Lung microvascular endothelial cell (primary cell): ENCODE measurements at regions not wholly inside any gene's neighbourhood (a gene's known extent, or its start where the extent isn't known, plus 50 kb on each side); places are given as distances from the start of the nearest gene placed in this dataset.
A peak's percentile ranks its signal among the peaks of the same experiment; 100 is the strongest.
"Not testable (repeated sequence)": the region's sequence is repeated elsewhere in the genome, so short reads cannot be mapped to it uniquely, and the experiment has no call there.

Experiments
- DNase-seq, 2 donors: peaks; one replicate each; pipeline versions ENCODE4 v3.0.0 to v3.0.0-alpha.2; 2010; ENCODE audit warnings: low read depth in 2 of 2

DNA sequence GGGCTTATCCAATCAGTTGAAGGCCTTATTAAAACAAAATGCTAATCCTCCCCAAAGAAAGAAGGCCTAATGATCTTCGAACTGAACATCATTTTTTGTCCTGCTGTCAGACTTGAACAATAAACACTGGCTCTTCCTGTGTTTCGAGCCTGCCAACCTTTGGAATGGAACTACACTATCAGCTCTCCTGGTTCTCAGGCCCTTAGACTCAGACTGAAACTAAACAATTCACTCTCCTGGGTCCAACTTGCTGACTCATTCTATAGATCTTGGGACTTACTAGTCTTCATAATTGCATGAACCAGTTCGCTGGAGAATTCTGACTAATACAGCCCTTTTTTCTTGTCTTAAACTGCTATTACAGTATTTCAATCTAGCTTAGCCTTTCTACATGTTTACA, 235.2 kb downstream of the LNPK start:
- DNase-seq, result peak in 1 of 2 donors; percentile 10

DNA sequence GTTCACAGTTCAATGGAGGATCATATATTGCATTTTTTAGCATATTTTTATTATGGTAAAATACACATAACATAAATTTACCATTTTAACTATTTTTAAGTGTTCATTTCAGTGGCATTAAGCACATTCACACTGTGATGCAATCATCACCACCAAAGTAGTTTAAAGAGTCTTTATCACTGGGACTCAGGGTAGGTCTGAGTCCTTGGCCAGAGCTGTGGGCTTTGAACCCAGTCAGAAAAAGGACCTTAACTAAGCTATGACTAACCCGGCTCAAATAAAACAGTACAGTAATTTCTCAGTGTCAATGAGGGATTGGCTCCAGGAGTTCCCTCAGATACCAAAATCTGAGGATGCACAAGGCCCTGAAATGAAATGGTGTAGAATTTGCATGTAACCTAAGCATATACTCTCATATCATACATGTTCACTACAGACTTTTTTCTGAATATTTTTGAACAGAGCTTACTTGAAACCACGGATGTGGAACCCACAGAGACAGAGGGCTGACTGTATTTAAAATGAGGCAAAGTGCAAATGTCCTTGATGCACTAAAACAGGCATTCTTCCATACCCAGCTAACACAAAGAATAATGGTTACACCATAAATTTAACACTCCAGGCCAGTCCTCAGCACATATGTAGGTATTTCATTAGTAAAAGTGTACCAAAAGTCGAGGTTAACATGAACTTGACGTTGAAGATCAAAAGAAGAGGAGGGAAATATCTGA, 246.2 kb downstream of the LNPK start:
- DNase-seq, result no peak

DNA sequence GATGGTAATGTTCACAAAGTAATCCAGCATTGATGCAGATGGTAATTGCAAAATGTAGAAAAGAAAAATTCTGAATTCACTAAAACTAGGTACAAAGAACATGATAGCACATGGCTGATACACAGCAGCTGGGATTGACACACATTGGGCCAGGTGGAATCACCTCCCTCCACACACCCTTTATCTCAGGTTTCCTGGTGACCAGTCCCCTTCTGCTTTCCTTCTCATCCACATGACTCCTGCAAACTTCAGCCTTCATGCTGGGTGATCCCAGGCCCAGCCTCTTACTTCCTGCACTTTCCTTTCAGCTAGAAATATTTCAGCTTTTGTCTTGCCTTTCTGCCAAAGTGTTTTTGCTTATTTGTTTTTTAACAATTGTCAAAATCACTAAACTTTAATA, 246.9 kb downstream of the LNPK start:
- DNase-seq, result no peak

DNA sequence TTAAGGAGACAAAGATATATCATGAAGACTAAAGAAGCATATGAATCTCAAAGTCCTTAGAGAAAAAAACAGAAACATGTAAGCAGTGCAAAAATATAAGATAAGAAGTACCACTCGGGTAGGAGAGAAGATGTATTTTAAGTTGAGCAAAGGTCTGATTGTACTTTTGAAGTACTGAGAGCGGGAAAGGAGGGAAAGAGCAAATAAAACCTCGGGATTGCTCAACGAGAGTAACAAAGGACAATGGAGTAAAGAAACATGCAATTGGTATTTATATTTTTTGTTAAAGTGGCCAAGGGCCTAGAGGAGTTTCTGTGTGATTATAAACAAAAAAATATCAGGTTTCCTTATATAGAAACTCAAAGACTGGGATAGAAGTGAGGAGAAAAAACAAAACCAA, 251.9 kb downstream of the LNPK start:
- no peak for DNase-seq

DNA sequence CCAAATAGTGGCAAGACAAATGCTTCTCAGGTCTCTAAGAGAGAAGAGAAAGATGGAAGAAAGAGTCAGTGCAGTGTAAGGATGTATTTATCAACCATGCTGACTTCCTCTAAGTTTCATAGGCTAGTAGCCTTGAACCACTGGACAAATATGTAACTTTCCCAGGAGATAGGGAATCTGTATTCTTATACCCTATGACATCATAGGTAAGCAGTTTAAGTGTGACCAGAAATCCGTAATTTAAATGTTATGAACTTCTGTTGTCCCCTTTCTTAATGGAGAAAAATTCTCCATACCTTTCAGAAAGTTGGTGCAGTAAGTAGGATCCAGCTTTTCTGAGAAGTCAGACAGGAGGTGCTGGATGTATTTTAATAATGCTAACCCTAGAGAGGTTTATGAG, 256.2 kb downstream of the LNPK start:
- DNase-seq, result no peak

DNA sequence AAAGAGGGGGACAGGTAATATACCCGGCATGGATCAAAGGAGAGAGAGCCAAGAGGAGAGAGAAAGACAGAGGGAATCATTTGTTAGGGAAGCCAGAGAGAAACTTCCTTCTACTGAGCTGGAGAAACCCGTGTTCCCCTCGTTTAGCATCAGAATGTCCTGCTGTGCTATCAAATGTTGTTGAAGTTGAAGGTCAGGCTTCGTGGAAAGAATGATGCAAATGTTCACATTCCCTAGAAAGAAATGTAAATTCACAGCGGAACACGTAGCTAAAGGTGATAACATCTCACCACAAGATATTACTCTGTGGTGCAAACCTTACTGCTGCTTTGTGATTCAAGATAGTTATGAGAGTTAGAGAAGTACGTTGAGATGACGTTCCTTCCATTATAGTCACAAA, 258.1 kb downstream of the LNPK start:
- DNase-seq, result no peak

DNA sequence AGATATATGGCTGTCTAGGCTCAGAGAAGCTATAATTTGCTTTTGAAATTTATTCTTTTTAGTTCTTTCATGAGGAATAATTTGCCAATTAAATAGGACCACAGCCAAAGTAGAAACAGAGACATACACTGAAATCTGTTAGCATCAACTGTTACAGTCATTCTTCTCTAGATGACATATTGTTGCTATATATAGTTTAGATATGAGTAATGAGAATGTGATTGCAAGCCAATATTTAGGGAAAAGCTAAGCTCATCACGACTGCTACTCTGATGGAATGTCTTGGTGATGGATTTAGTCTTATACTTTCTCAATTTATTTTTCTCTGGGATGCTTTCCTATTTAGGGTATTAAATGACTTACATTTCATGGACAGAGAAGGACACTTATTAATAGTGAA, 259.1 kb downstream of the LNPK start:
- no peak for DNase-seq

DNA sequence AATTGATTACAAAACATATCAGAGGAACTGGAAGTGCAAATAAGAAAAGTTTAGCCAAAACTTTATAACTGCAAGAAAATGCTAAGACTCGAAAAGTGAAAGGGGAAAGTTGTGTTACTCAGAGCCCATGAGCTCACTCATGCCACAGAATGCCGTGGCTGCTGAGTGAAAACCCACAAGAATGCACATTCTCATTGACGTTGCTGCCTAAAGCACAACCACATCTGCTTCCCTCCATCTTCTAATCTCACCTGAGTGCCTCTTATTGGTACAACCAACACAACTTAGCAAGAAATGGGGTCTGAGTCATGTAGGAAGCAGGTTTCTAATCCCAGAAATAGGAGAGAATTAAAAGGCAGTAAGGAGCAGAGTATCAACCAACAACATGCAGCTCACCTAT, 259.7 kb downstream of the LNPK start:
- DNase-seq, result no peak

DNA sequence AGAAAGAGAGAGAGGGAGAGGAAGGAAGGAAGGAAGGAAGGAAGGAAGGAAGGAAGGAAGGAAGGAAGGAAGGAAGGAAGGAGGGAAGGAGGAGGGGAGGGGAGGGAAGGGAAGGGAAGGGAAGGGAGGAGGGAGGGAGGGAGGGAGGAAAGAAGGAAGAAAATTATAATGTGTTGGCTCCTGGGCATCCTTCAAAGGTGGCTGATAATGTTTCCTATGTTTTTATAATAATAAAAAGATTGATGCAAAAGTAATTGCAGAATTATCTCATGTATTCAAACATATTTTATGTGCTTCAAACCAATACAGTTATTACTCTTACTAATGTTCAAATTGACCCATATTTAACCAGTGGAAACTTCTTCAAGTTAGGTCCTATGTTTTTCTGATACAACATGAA, 260.9 kb downstream of the LNPK start:
- no peak for DNase-seq

DNA sequence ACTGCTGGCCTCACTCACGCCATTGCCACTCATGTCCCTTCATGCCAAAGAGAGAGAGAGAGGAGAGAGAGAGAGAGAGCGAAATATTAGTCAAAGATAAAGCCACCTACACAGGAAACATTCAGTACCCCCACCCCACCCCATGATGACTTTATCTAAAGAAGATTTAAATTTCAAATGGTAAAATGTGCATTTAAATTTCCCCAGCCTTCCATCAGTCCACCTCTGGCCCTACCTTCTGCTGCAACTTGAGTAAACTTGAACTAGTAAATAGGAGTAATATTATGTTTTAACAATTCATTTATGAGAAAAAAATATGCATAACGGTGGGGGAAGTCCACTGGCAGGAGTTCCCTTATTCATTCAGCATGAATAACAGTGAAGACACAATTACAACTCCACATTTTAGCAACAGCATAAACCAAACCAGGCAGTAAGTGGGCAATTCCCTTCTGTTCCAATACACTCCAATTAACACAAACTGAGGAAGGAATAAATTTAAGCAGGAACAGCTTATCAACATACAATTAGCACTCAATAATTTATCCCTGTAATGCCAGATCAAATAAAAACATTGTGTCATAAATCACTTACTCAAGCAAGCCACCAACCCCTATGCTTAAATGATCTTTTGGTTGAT, 264.2 kb downstream of the LNPK start:
- DNase-seq, result no peak

DNA sequence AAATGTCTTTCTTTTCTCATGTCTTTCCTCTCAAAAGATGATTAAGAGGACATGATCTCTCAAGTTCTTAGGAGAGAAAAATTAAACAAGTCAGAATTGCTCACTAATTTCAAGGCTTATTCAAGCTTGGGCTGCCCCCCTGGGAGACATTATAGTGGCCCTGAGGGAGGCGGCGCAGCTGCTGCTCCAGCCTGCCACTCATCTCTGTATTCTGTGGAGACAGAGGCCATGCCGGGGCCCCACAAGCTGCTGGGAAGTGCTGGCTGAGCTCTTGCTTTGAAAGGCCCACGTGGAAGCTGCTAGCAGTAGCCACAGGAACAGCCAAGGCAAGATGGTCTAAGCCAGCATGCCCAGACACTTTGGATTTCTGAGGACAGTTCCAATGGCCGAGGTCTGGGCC, 267.4 kb downstream of the LNPK start:
- DNase-seq, result no peak

DNA sequence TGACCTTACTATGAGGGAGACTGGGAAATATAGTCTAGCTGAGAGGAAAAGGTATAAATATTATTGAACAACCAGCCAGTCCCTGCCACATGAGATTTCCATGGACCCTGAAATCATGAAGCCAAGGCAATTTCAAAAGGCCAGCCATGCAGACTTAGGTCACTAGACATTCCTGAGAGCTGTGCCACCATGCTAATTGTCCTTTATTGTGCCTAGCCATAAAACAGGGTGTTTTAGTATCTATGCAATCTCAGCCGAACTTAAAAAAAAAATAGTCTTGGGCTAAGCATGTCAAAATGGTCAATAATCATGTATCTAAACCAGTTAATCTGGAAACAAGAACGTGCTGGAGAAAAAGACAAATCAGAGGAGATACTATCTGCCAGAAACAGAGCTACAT, 269.5 kb downstream of the LNPK start:
- DNase-seq, result no peak

DNA sequence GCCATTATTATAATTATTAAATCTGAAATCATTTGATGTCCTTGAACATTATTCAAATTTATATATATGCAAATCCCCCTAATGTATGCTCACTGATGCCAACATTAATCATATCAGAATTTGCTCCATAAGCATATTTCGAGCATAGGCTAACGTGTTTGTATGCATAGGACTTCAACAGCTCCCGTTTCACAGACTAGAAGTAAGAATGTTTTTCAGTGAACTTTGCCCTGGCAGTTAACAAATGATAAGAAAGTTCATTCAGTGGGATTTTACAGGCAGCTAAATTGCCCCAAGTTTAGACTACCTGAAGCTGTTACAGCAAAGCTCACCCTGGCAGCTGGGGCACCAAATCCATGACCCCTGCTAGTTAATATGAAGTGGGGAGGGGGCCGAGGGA, 272.0 kb downstream of the LNPK start:
- DNase-seq, result no peak

DNA sequence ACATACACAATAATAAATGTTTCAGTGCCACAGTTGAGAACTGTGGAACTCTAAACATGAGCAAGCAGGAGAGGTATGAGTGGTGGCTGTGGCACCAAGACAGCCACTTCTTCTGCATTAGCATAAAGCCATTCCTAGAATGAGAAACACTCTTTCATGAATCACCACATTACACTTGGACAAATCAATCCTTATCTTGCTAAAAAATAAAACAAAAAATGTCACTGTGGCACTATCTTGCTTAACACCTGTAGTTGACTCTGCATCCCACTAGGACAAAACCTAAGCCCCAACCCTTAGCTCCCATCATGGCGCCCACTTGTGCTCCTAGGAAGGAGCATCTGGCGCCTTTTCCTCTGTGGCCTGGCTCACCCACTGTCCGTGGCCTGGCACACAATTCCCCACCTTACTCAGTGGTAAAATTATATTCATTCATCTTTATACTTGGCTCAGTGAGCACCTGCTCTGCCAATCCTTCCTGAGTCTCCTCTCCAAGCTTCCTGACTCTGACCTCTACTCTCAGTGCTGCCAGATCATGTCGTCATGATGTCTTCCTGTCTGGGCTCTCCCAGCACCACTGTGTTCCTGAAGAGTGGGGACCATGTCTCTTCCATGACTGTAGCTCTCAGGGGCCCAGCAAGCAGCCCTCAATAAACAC, 272.9 kb downstream of the LNPK start:
- no peak for DNase-seq

DNA sequence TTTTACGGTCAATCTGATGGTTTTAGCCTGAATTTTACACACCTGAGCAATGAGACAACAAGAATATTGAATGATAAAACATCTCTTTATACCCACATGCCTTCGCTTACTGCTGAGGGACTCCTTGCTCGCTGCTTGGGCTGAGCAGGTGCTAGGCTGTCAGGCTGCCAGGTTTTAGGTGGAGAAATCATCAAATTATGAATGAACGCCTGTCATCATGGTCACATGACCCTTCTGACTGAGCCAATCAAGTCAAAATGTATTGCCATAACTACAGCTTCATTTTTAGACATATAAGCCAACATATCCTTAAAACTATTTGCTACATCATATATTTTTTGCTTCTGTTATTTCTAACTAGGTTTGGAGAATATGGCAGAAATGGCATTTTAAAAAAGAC, 274.0 kb downstream of the LNPK start:
- DNase-seq, result no peak

DNA sequence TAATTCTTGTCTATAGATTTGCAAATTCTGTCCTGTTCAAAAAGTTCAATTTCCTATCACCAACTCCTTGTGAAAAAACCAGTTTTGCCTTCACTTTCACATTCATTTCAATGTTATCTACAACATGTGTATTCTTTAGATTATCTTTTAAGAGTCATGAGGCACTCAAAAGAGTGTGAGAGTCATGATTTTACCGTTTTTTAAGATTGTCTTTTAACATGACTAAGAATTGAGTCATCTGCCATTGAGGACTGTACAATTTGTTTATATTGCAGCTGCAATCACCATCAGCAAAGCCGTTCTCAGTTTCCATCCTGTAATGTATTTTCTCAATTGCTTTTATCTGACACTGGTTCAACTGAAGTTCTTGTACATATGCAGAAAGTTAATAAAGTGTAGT, 275.8 kb downstream of the LNPK start:
- DNase-seq, result peak in 1 of 2 donors; percentile 5

DNA sequence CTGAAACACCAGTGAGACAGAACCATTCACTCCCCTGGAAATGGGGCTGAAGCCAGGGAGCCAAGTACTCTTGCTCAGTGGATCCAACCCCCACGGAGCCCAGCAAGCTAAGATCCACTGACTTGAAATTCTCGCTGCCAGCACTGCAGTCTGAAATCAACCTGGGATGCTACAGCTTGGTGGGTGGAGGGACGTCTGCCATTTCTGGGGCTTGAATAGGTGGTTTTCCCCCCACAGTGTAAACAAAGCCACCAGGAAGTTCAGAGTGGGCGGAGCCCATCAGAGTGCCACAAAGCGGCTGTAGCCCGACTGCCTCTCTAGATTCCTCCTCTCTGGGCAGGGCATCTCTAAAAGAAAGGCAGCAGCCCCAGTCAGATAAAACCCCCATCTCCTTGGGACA, 292.8 kb downstream of the LNPK start:
- DNase-seq, result no peak

DNA sequence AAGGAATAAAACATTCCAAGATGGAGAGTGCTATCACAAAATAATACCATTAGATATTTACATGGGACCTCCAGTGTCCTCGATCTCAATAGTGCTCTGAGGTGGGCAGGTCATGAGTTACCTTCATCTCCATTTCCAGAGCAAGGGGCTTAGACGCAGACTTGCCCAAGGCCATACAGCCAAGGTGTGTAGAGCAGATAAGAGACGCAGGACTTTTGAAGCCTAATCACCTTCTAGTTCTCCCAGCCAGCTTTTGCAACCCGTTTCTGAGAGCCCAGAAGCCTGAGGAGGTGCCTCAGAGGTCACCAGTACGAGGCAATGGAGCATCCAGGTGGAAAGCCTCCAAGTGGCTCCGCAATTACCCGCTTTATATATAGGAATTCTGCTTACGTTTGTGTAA, 294.7 kb downstream of the LNPK start:
- DNase-seq, result no peak

DNA sequence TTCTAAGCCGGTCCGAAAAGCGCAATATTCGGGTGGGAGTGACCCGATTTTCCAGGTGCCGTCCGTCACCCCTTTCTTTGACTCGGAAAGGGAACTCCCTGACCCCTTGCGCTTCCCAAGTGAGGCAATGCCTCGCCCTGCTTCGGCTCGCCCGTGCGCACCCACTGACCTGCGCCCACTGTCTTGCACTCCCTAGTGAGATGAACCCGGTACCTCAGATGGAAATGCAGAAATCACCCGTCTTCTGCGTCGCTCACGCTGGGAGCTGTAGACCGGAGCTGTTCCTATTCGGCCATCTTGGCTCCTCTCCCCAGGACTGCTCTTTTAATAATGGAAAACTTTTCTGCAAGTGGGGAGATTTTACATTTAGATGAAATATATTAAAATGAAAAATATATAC, 297.5 kb downstream of the LNPK start:
- not testable (repeated sequence) for DNase-seq

DNA sequence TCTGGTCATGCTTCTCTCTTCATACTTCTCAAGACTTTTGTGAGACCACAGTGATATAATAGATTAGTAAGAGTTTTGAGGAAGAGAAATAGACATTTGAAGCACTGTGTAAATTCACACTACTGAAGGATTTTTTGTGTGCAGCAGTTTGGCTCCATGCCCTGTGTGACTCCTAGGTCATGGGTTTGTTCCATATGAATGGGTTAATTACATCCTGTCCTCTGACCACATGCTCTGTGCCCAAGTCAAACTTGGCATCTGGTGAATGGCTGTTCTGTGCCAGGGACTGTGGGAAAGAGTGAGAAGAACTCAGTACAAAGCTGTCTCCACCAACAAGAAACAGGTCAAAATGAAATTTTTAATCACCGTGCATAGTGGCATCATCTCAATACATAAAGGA, 304.0 kb downstream of the LNPK start:
- DNase-seq, result peak in 1 of 2 donors; percentile 5

DNA sequence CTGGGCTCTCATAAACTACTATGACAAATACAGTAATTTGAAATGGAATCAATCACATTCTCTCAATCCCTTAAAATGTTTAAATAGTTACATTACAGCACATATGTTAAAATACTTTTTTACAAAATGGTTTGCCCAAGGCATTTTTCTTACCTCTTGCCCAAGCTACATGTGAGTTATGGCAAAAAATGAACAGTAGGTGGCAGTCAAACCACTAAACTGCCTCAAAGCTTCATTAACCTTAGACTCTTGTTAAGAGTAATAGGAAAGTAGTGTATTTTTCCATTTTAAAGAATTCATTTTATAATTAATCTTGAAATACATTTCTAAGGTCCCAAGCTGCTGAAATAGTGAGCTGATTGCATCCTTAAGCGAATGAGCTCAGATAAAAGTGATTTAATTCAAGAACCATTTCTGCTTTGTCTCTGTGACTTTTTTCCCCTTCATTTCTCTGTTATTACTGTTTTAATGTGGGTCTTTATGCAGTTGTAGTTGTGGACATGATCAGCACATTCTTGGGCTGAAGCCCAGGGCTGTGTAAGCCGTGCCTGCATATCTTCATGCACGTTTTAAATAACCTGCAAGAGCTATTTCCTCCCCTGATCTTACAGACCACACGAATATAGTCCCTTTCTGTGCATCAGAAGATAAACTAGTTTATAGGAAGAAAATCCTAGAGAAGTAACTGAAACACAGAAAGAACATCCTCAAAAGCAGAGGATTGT, 311.8 kb downstream of the LNPK start:
- peak; percentile 77 to 81 for DNase-seq

DNA sequence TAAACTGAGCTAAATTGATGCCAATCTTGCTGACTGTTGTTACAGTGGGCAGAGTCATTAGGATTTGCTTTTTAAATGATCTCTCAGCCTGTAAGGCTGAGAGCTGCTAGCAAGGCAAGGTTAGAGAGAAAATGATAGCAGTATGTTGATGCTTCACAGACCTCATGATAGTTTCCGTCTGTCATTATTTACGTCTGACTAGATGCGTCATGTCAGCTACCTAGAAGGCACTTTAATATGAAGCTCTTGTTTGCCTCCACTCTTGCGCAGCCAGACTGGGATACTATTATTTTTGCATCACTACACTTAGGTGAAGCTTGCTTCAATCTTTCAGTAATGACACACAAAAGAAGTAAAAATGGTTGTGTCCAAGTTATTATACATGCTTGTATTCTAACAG, 313.8 kb downstream of the LNPK start:
- no peak for DNase-seq
